Natural killer cell (primary cell): ENCODE measurements at regions not wholly inside any gene's neighbourhood (a gene's known extent, or its start where the extent isn't known, plus 50 kb on each side); places are given as distances from the start of the nearest gene placed in this dataset.

ENCODE experiments used
- ATAC-seq, 3 donors: fragments of 150-1000 bp in 2 of 3; fragments of 200-7000 bp in 1 of 3; cut with Tn5 transposase; 1 replicate in 1 of 3; 2 replicates in 2 of 3; pipeline ENCODE4 v1.10.0; 2021; ENCODE audit warnings: mild to moderate bottlenecking in 2 of 3, moderate library complexity in 2 of 3
- DNase-seq, 2 donors: peaks; one replicate each; pipeline versions ENCODE4 v3.0.0 to v3.0.0-alpha.2; 2013 to 2021; ENCODE audit warnings: mixed read lengths in 1 of 2
- H3K27ac ChIP-seq: one replicate; pipeline ENCODE4 v1.5.1; 2013; ENCODE audit warnings: mild to moderate bottlenecking, low read length
- H3K27me3 ChIP-seq: one replicate; pipeline ENCODE4 v1.6.1; 2013; ENCODE audit warnings: low read length; ENCODE audit not compliant: control insufficient read depth, insufficient read depth
- H3K36me3 ChIP-seq: one replicate; pipeline ENCODE4 v1.6.1; 2013; ENCODE audit warnings: low read length; ENCODE audit not compliant: control insufficient read depth, insufficient read depth
- H3K4me1 ChIP-seq: one replicate; pipeline ENCODE4 v1.6.1; 2013; ENCODE audit warnings: low read length; ENCODE audit not compliant: control insufficient read depth, insufficient read depth
- H3K4me3 ChIP-seq: one replicate; pipeline ENCODE4 v1.5.1; 2013; ENCODE audit warnings: low read length
- H3K9me3 ChIP-seq: one replicate; pipeline ENCODE4 v1.6.1; 2013; ENCODE audit warnings: low read length; ENCODE audit not compliant: control insufficient read depth, insufficient read depth
- H3K27ac Mint-ChIP-seq, 2 donors: one replicate each; pipeline ENCODE4 v1.8.0; 2022; ENCODE audit warnings: mild to moderate bottlenecking in 2 of 2, mixed read lengths in 2 of 2, moderate library complexity in 1 of 2
- H3K27me3 Mint-ChIP-seq, 2 donors: one replicate each; pipeline ENCODE4 v1.8.0; 2022; ENCODE audit warnings: low read depth in 2 of 2, mixed read lengths in 2 of 2
- H3K36me3 Mint-ChIP-seq: one replicate; pipeline ENCODE4 v1.8.0; 2022; ENCODE audit warnings: mixed read lengths
- H3K4me1 Mint-ChIP-seq, 2 donors: one replicate each; pipeline ENCODE4 v1.8.0; 2022; ENCODE audit warnings: mixed read lengths in 2 of 2
- H3K4me3 Mint-ChIP-seq: one replicate; pipeline ENCODE4 v1.8.0; 2022; ENCODE audit warnings: mild to moderate bottlenecking, moderate library complexity, mixed read lengths
- H3K9me3 Mint-ChIP-seq, 2 donors: one replicate each; pipeline ENCODE4 v1.8.0; 2022; ENCODE audit warnings: mixed read lengths in 2 of 2
- CTCF ChIP-seq: fragments of 200-600 bp; IDR thresholded peaks from one replicate; pipeline ENCODE4 v1.8.0; 2022; ENCODE audit warnings: antibody characterized with exemption
- WGBS: methylation state at CpG from one replicate; pipeline ENCODE4 v1.1.7; 2013; ENCODE audit warnings: missing lambda C conversion rate; ENCODE audit not compliant: insufficient coverage; 5-methylcytosine and 5-hydroxymethylcytosine counted together
- intact Hi-C: fragments of 100-400 bp; cut with micrococcal nuclease; formaldehyde crosslinking; loops from one replicate; pipeline ENCODE4 v1.14.2; 2022

GRCh38 chr6:23173234-23173633, 603.9 kb downstream of the HDGFL1 start:
- Histone ChIP-seq H3K4me1 (no peaks in the 10 kb centered on the region), H3K36me3 (no peaks in the 10 kb centered on the region), H3K4me3 (no peak overlapping the region), H3K27ac (no peak overlapping the region), H3K27me3 (no peaks in the 10 kb centered on the region), H3K9me3 (no peaks in the 10 kb centered on the region)
- 14% methylated on average over 3 of the region's 3 CpGs for WGBS
- no peak for ATAC-seq
- Mint-ChIP-seq H3K27ac (no peak overlapping the region), H3K27me3 (no peaks in the 10 kb centered on the region), H3K4me1 (no peaks in the 10 kb centered on the region), H3K36me3 (no peaks in the 10 kb centered on the region), H3K9me3 (peaks cover 10 to 20% of the 10 kb centered on the region in 2 donors), H3K4me3 (no peak overlapping the region)
- DNase-seq, result no peak
- intact Hi-C loops, result no loop called here
- TF ChIP-seq CTCF, result no peak

DNA sequence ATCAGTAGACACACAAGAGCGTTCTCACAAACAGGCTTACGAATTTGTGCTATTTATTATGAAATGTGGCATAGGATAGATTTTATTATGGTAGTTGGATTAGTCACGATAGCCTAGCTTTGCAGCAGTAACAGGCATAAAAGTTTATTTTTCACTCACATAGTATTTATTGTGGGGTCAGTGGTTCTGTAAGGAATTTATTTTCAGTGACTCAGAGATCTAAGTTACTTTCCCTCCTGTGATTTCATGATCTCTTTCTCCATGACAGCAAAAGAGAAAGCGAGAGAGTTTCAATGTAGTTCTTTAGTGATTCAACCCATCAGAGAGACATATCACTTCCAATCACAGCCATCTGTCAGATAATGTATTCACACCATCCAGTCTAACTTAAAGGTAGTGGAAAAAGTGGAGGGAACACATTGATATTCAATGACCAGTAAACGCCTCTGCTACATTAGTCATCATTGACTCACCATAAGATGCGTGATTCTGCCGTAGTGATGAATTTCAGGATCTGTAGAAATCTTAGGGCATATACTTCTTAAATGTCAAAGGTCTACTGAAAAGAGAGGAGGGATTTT, 605.5 kb downstream of the HDGFL1 start:
- Mint-ChIP-seq H3K9me3 (peaks cover 10 to 18% of the 10 kb centered on the region in 2 donors), H3K27ac (no peak overlapping the region), H3K27me3 (no peaks in the 10 kb centered on the region), H3K36me3 (peaks cover 2% of the 10 kb centered on the region), H3K4me1 (no peaks in the 10 kb centered on the region), H3K4me3 (no peak overlapping the region)
- DNase-seq (no peak), ATAC-seq (no peak)
- no peak overlapping the region for H3K27ac ChIP-seq
- H3K4me1 ChIP-seq, result no peaks in the 10 kb centered on the region
- no peak overlapping the region for H3K4me3 ChIP-seq
- no peaks in the 10 kb centered on the region for H3K36me3 ChIP-seq
- no peaks in the 10 kb centered on the region for H3K27me3 ChIP-seq
- intact Hi-C loops, result no loop called here
- no peaks in the 10 kb centered on the region for H3K9me3 ChIP-seq
- no peak for TF ChIP-seq CTCF
- WGBS, result 100% methylated on average over 5 of the region's 7 CpGs

DNA sequence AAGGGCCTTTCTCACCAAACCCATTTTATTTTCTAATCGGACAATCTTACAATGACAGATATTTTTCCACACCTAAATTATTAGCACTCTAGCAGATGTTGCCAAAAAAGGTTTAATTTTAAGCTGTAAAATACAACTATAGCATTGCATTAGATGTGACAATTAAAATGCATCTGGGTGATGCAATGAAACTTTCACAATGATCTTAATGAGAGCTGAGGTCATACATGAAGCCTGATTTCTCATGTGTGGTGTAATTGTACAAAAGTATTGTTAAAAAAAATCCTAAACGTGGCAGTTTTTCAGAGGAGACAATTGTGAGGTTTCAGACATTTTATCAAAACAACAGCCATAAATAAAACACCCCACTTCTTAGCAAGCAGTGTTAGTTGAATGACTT, 606.0 kb downstream of the HDGFL1 start:
- DNase-seq (no peak), ATAC-seq (no peak)
- Histone ChIP-seq H3K27me3 (no peaks in the 10 kb centered on the region), H3K9me3 (no peaks in the 10 kb centered on the region), H3K27ac (no peak overlapping the region), H3K4me1 (no peaks in the 10 kb centered on the region), H3K36me3 (no peaks in the 10 kb centered on the region), H3K4me3 (no peak overlapping the region)
- Mint-ChIP-seq H3K27ac (no peak overlapping the region), H3K4me3 (no peak overlapping the region), H3K9me3 (peaks cover 10 to 18% of the 10 kb centered on the region in 2 donors), H3K36me3 (peaks cover 7% of the 10 kb centered on the region), H3K27me3 (no peaks in the 10 kb centered on the region), H3K4me1 (no peaks in the 10 kb centered on the region)
- no CpG with 5 or more reads among the region's 2 CpGs for WGBS
- intact Hi-C loops, result no loop called here
- no peak for TF ChIP-seq CTCF

GRCh38 chr6:23176471-23176870, 607.1 kb downstream of the HDGFL1 start:
- no peaks in the 10 kb centered on the region for H3K4me1 Mint-ChIP-seq
- Histone ChIP-seq H3K4me3 (no peak overlapping the region), H3K27ac (no peak overlapping the region), H3K36me3 (no peaks in the 10 kb centered on the region), H3K9me3 (no peaks in the 10 kb centered on the region), H3K27me3 (no peaks in the 10 kb centered on the region), H3K4me1 (no peaks in the 10 kb centered on the region)
- DNase-seq (no peak), ATAC-seq (no peak)
- no peak overlapping the region for H3K4me3 Mint-ChIP-seq
- no peak overlapping the region for H3K27ac Mint-ChIP-seq
- H3K9me3 Mint-ChIP-seq, result peaks cover 8 to 13% of the 10 kb centered on the region in 2 donors
- peaks cover 7% of the 10 kb centered on the region for H3K36me3 Mint-ChIP-seq
- H3K27me3 Mint-ChIP-seq, result no peaks in the 10 kb centered on the region
- WGBS, result 92% methylated on average over 6 of the region's 8 CpGs
- TF ChIP-seq CTCF, result no peak
- intact Hi-C loops, result no loop called here
